ENCODE measurements at regions not wholly inside any gene's neighbourhood (a gene's known extent, or its start where the extent isn't known, plus 50 kb on each side); places are given as distances from the start of the nearest gene placed in this dataset.
"Not testable (repeated sequence)": the region's sequence is repeated elsewhere in the genome, so short reads cannot be mapped to it uniquely, and the experiment has no call there.

GRCh38 chrX:856566-857290 lies 226.1 kb downstream of the SHOX start:
- no peak for DNase-seq

GRCh38 chrX:853304-853703 lies 222.7 kb downstream of the SHOX start:
- no peak for DNase-seq

DNA sequence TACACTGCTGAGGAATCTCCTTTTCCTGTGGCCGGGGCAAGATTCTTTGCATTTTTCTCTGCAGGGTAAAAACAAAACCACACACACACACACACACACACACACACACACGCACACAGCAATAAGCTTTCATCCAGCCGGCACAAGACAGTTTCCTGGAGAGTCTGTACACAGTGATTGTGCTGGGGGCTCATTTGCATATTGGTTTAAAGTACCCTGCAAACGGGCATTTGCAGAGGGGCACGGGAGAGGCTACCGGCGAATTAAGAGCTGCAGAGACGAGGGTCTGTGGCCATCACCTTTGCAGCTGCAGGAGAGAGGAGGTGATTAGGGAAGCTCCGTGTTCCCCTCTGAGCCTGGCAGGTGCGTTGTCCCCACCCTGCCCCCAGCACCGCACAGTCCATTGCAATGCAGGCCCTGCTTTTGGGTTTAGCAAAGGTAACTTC lies 219.9 kb downstream of the SHOX start:
- no peak for DNase-seq

GRCh38 chrX:848386-848785 lies 217.8 kb downstream of the SHOX start:
- no peak for DNase-seq

DNA sequence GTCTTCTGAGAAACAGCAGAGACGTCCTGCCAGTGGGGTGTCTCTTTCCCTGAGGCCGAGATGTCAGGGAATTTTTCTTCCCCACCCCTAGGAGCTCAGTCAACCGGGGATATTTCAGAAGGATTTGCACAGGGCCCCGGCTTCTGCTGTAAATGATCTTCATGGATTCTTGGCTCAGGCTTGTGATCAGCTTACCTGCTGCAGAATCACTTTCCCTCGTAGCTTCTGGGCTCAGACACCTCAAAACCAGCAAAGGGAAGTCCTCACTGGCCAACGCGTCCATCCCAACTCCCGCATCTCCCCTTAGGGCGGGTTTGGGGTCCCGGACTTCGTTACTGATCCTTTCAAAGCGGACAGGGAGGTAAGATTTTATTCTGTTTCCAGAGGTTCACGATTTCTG lies 212.7 kb downstream of the SHOX start:
- DNase-seq = no peak

GRCh38 chrX:840556-840955 lies 210.0 kb downstream of the SHOX start:
- DNase-seq = no peak

DNA sequence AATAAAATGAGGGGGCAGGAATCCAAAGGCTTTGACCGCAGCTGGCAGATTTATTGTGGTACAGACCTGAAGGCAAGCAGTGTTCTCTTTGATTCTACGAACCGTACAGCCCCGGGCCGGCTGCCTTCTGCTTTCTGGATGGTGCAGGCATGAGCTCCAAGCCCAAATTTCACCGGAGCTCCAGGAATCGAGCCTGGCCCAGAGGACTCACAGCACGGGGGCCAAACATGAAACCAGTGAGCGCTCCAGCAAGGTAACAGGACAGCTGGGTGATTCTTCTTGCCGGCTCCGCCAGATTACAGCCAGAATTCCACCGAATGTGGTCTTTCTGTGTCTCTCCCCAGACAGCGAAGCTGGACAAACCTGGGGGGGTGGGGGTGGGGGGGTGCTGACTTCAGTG lies 208.1 kb downstream of the SHOX start:
- DNase-seq = not testable (repeated sequence)

DNA sequence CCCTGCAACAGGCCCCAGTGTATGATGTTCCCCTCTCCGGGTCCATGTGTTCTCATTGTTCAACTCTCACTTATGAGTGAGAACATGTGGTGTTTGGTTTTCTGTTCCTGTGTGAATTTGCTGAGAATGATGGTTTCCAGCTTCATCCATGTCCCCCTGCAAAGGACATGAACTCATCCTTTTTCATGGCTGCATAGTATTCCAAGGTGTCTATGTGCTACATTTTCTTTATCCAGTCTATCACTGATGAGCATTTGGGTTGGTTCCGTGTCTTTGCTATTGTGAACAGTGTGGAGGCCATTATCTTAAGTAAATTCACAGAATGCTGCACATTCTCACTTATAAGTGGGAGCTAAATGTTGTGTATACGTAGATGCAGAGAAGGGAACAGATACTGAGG lies 205.3 kb downstream of the SHOX start:
- DNase-seq = not testable (repeated sequence)

GRCh38 chrX:830532-830931 lies 199.9 kb downstream of the SHOX start:
- no peak for DNase-seq

GRCh38 chrX:829145-829544 lies 198.6 kb downstream of the SHOX start:
- no peak for DNase-seq

GRCh38 chrX:828411-828959 lies 197.9 kb downstream of the SHOX start:
- DNase-seq = no peak

- DNase-seq = no peak
These were observed 195.9 kb downstream of the SHOX start for GRCh38 chrX:826448-826847.

GRCh38 chrX:825991-826390 lies 195.4 kb downstream of the SHOX start:
- no peak for DNase-seq

GRCh38 chrX:823073-823472 lies 192.5 kb downstream of the SHOX start:
- DNase-seq = not testable (repeated sequence)

DNA sequence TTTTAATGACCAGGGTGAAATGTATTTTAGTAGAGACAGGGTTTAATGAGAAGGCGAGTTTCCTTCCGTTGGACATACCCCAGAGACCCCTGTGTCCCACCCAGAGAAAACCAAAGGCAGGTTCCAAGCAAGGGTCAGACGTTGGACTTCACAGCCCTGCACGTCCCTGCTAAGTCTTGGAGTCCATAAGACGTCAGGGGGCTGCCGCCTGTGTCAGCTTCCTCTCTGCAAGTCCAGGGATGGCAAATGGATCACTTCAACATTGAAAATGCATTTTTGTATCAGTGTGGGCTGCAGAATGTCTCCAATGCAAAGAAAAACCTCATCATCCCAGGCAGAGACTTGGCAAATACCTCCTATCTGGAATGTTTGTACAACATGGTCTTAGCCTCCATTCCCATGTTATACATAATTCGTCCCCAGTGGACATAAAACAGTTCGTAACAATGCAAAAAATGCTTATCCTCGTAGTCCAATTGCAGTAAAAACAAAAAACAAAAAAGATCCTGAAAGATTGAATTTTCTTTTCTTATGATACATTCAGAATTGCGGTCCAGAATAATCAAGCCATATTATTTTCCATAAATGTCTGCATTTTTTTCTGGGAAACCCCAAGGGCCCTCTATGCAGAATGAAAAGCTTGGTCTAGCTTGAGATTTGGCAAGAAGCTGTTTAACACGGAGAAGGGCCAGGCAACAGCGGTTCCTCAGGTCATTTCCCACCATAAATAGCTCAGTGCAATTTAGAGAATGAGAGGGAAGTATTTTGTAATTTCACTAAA lies 190.9 kb downstream of the SHOX start:
- DNase-seq = no peak

GRCh38 chrX:819684-820083 lies 189.1 kb downstream of the SHOX start:
- no peak for DNase-seq

DNA sequence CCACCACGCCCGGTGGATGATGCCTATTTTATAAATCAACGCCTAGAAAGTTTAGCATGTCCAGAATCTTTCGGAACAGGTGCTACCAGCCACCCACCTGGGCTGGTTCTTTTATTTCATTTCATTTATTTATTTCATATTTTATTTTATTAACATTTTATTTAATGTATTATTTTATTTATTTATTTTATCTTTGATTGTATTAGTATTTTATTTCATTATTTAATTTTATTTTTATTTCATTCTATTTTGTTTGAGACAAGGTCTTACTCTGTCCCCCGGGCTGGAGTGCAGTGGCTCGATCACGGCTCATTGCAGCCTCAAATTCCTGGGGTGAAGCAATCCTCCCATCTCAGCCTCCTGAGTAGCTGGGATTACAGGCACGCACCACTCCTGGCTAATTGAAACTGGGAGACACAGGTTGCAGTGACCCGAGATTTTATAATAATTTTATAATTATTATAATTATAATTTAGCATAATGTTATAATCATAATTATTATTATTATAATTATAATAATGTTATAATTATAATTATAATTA lies 187.2 kb downstream of the SHOX start:
- DNase-seq = no peak

- not testable (repeated sequence) for DNase-seq
These were observed 186.6 kb downstream of the SHOX start for GRCh38 chrX:817147-817546.

GRCh38 chrX:816411-816810 lies 185.8 kb downstream of the SHOX start:
- no peak for DNase-seq

DNA sequence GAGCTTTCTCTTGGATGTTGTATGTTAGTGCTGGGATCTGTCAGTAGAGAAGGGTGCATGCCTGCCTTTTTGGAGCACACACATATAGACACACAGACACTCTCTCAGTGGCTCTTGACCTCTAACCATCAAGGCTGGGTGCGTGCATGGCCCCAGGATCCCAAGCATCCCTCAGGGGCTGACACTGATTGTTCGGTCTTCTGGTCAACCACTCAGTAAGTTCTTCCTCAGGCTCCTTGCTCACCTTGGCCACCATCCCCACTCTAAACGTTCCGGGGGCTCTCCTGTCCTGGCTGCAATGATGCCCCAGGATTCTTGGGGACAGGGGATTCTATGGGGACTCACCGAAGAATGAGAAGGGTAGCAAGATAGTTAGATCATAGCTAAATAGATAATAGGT lies 179.6 kb downstream of the SHOX start:
- no peak for DNase-seq

GRCh38 chrX:809081-809480 lies 178.5 kb downstream of the SHOX start:
- no peak for DNase-seq

GRCh38 chrX:806586-806985 lies 176.0 kb downstream of the SHOX start:
- no peak for DNase-seq

DNA sequence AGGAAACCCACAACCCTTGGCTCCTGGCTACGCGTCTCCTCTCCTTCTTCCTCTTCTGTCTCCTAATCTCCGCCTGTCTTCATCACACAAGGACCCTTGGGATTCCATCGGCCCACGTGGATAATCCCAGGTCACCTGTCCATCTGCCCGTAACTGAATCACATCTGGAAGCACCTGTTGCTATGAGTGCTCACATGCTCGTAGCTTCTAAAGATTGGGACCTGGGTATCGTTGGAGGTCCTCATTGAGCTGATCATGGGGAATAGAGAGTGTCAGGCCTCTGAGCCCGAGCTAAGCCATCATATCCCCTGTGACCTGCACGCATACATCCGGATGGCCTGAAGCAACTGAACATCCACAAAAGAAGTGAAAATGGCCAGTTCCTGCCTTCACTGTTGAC lies 175.4 kb downstream of the SHOX start:
- DNase-seq = no peak
